Cardiac muscle cell (in vitro differentiated cells and primary cell): ENCODE measurements at regions not wholly inside any gene's neighbourhood (a gene's known extent, or its start where the extent isn't known, plus 50 kb on each side); places are given as distances from the start of the nearest gene placed in this dataset.

ENCODE experiments used
- DNase-seq, 2 donors: peaks; one replicate each; pipeline versions ENCODE4 v3.0.0 to v3.0.0-alpha.2; 2010 to 2017; ENCODE audit warnings: low read depth in 1 of 2, low spot score in 1 of 2
- H3K27ac ChIP-seq: fragments of 200-600 bp; sonication (generic); 2 replicates; pipeline ENCODE4 v1.5.1; 2016
- H3K27me3 ChIP-seq: fragments of 200-600 bp; sonication (generic); 2 replicates; pipeline ENCODE4 v1.6.0; 2016; ENCODE audit warnings: control low read depth
- H3K36me3 ChIP-seq: fragments of 200-600 bp; sonication (generic); 2 replicates; pipeline ENCODE4 v1.5.1; 2016; ENCODE audit warnings: control low read depth
- H3K4me1 ChIP-seq: fragments of 200-600 bp; sonication (generic); 2 replicates; pipeline ENCODE4 v1.8.1; 2017; ENCODE audit warnings: low read depth, mild to moderate bottlenecking, mixed run types
- H3K4me3 ChIP-seq: fragments of 200-600 bp; sonication (generic); 2 replicates; pipeline ENCODE4 v1.5.1; 2016; ENCODE audit warnings: mild to moderate bottlenecking
- H3K9me3 ChIP-seq: fragments of 200-600 bp; sonication (generic); 2 replicates; pipeline ENCODE4 v1.5.1; 2017; ENCODE audit warnings: low read depth, mild to moderate bottlenecking, control low read depth
- TF ChIP-seq, protein P1 (sequence below): IDR thresholded peaks from 2 replicates; pipeline ENCODE4 v1.5.1; 2012; ENCODE audit warnings: low read depth, mild to moderate bottlenecking, low read length

- H3K4me3 ChIP-seq: no peak overlapping the region
- peak overlapping the region; percentile 39 for H3K27ac ChIP-seq
- H3K4me1 ChIP-seq: peaks cover 14% of the 10 kb centered on the region
Measured at GRCh38 chr1:238982736-238983135, 403.6 kb upstream of the CHRM3 start.

DNA sequence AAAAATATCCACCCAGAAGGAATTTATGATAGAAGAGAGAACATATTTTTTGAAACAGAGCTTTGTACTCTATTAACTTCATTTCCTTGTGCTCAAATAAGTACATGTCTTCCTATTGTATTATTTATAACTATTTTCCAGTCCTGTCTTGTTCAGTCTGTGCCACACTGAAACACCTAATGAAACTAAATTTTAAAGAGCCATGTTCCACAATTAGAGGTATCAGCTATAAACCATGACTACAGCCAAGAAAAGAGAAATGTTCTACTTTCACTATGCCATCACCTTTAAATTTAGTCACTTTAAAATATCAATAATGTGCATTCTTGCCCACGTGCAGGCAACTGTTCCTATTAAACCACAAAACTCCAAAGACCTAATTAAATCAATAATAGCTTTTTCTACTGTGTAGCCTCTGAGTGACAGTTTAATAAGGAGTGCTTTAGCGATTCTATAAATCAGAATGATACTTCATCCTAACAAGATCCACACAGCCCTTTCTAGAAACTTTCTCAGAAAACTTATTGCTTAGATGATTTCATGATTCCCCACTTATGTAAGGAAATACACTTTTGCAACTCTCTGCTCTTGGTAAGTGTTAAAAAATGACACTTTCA is 404.9 kb upstream of the CHRM3 start:
- TF ChIP-seq, protein P1, sequence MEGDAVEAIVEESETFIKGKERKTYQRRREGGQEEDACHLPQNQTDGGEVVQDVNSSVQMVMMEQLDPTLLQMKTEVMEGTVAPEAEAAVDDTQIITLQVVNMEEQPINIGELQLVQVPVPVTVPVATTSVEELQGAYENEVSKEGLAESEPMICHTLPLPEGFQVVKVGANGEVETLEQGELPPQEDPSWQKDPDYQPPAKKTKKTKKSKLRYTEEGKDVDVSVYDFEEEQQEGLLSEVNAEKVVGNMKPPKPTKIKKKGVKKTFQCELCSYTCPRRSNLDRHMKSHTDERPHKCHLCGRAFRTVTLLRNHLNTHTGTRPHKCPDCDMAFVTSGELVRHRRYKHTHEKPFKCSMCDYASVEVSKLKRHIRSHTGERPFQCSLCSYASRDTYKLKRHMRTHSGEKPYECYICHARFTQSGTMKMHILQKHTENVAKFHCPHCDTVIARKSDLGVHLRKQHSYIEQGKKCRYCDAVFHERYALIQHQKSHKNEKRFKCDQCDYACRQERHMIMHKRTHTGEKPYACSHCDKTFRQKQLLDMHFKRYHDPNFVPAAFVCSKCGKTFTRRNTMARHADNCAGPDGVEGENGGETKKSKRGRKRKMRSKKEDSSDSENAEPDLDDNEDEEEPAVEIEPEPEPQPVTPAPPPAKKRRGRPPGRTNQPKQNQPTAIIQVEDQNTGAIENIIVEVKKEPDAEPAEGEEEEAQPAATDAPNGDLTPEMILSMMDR: no peak
- Histone ChIP-seq H3K4me1 (peaks cover 14% of the 10 kb centered on the region), H3K9me3 (no peaks in the 10 kb centered on the region), H3K4me3 (no peak overlapping the region), H3K27ac (no peak overlapping the region), H3K27me3 (no peaks in the 10 kb centered on the region), H3K36me3 (no peaks in the 10 kb centered on the region)
- no peak for DNase-seq

More at GRCh38 chr1:238982736-238983135, 403.6 kb upstream of the CHRM3 start:
- H3K36me3 ChIP-seq: no peaks in the 10 kb centered on the region
- H3K9me3 ChIP-seq: no peaks in the 10 kb centered on the region
- DNase-seq: peak in 1 of 2 donors; percentile 47
- TF ChIP-seq, protein P1: no peak
- no peaks in the 10 kb centered on the region for H3K27me3 ChIP-seq

- Histone ChIP-seq H3K27ac (no peak overlapping the region), H3K4me3 (no peak overlapping the region), H3K4me1 (peaks cover 14% of the 10 kb centered on the region), H3K9me3 (no peaks in the 10 kb centered on the region), H3K27me3 (no peaks in the 10 kb centered on the region), H3K36me3 (no peaks in the 10 kb centered on the region)
- TF ChIP-seq, protein P1: no peak
- no peak for DNase-seq
Measured at GRCh38 chr1:238980053-238980452, 406.3 kb upstream of the CHRM3 start.

GRCh38 chr1:238964631-238965030 is 421.7 kb upstream of the CHRM3 start:
- Histone ChIP-seq H3K4me1 (no peaks in the 10 kb centered on the region), H3K27ac (no peak overlapping the region), H3K4me3 (no peak overlapping the region), H3K36me3 (no peaks in the 10 kb centered on the region), H3K9me3 (no peaks in the 10 kb centered on the region), H3K27me3 (no peaks in the 10 kb centered on the region)
- no peak for DNase-seq
- TF ChIP-seq, protein P1: no peak

DNA sequence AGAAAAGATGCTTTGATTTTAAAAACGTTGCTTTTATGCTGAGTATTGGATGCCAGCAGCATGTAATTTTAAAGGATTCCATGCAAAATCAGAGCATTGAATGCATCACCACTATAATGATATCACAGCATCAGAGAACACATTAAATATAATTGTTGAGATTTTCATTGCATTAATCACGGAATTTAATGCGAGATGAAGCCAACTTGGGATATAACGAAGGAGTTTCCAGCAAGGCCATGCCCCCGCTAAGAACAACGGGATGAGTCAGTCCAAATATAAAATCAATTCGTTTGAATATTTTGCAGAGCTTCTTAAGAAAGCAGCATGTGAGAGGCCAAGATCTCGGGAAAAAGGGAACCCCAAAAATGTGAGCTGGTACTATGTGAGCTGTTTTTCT is 423.4 kb upstream of the CHRM3 start:
- Histone ChIP-seq H3K9me3 (no peaks in the 10 kb centered on the region), H3K36me3 (no peaks in the 10 kb centered on the region), H3K4me1 (no peaks in the 10 kb centered on the region), H3K27ac (no peak overlapping the region), H3K27me3 (no peaks in the 10 kb centered on the region), H3K4me3 (no peak overlapping the region)
- no peak for DNase-seq
- TF ChIP-seq, protein P1: no peak

- DNase-seq: no peak
- Histone ChIP-seq H3K4me1 (no peaks in the 10 kb centered on the region), H3K9me3 (no peaks in the 10 kb centered on the region), H3K4me3 (no peak overlapping the region), H3K36me3 (no peaks in the 10 kb centered on the region), H3K27ac (no peak overlapping the region), H3K27me3 (no peaks in the 10 kb centered on the region)
- TF ChIP-seq, protein P1: no peak
Measured at GRCh38 chr1:238961790-238962189, 424.6 kb upstream of the CHRM3 start.
